H1 (cell line): ENCODE measurements at regions not wholly inside any gene's neighbourhood (a gene's known extent, or its start where the extent isn't known, plus 50 kb on each side); places are given as distances from the start of the nearest gene placed in this dataset.
A peak's percentile ranks its signal among the peaks of the same experiment; 100 is the strongest.

Source experiments
- CTCF ChIA-PET: fragments of 300-600 bp; sonication (Branson Sonifier 250); formaldehyde crosslinking; loops from one replicate; lab custom pipeline; 2021; ENCODE audit not compliant: partially characterized antibody; lab: Charles Lee
- POLR2A ChIA-PET: fragments of 300-600 bp; sonication (Branson Sonifier 250); formaldehyde crosslinking; loops from one replicate; lab custom pipeline; 2021; ENCODE audit warnings: inconsistent platforms; ENCODE audit not compliant: partially characterized antibody; lab: Charles Lee
- DNase-seq, 2 experiments: peaks; one replicate each; pipeline versions ENCODE4 v3.0.0 to v3.0.0-alpha.2; 2010 to 2022; ENCODE audit warnings: low spot score in 2 of 2, low read depth in 1 of 2, mixed read lengths in 1 of 2
- FAIRE-seq: peaks from 2 replicates; lab custom pipeline; 2011; peaks lifted over from hg19 to GRCh38; lab: Jason Lieb, UNC
- H2AFZ ChIP-seq: 2 replicates; pipeline ENCODE4 v1.8.1; 2012; ENCODE audit warnings: low read length, inconsistent platforms
- H2AK5ac ChIP-seq: 2 replicates; pipeline ENCODE4 v1.6.1; 2013; ENCODE audit warnings: low read depth, low read length
- H2BK120ac ChIP-seq: replicated peaks from 2 replicates; pipeline ENCODE3; 2013; ENCODE audit warnings: low read depth, low read length, inconsistent platforms
- H2BK12ac ChIP-seq: 2 replicates; pipeline ENCODE4 v1.6.1; 2013; ENCODE audit warnings: low read depth, low read length
- H2BK15ac ChIP-seq: 2 replicates; pipeline ENCODE4 v1.6.1; 2013; ENCODE audit warnings: low read length
- H2BK20ac ChIP-seq: 2 replicates; pipeline ENCODE4 v1.6.1; 2013; ENCODE audit warnings: low read length
- H2BK5ac ChIP-seq: 2 replicates; pipeline ENCODE4 v1.6.1; 2013; ENCODE audit warnings: low read depth, low read length
- H3K14ac ChIP-seq: 2 replicates; pipeline ENCODE4 v1.6.1; 2013; ENCODE audit warnings: inconsistent platforms; ENCODE audit not compliant: insufficient read length
- H3K18ac ChIP-seq: 2 replicates; pipeline ENCODE4 v1.6.1; 2013; ENCODE audit warnings: low read length; ENCODE audit errors: extremely low read depth
- H3K23ac ChIP-seq: 2 replicates; pipeline ENCODE4 v1.6.1; 2013; ENCODE audit warnings: inconsistent platforms; ENCODE audit not compliant: insufficient read length
- H3K23me2 ChIP-seq: 2 replicates; pipeline ENCODE4 v1.6.1; 2013; ENCODE audit warnings: low read depth, low read length
- H3K27ac ChIP-seq: 2 replicates; pipeline ENCODE4 v1.6.1; 2011; ENCODE audit warnings: low read depth, low read length, inconsistent platforms
- H3K27me3 ChIP-seq, 4 experiments: replicated peaks in 1 of 4; 1 replicate in 1 of 4; 2 replicates in 3 of 4; pipeline versions ENCODE4 v1.6.1 to v1.8.1; 2011 to 2013; ENCODE audit warnings: low read length in 3 of 4, mild to moderate bottlenecking in 3 of 4, inconsistent platforms in 2 of 4, mixed read lengths in 2 of 4, moderate library complexity in 1 of 4; ENCODE audit not compliant: control insufficient read depth in 3 of 4, insufficient read depth in 3 of 4; ENCODE audit errors: extremely low read depth in 1 of 4
- H3K36me3 ChIP-seq, 4 experiments: 2 replicates each; pipeline versions ENCODE4 v1.6.1 to v1.8.1; 2011 to 2013; ENCODE audit warnings: mild to moderate bottlenecking in 4 of 4, low read length in 3 of 4, moderate library complexity in 2 of 4, control low read depth in 1 of 4, inconsistent platforms in 1 of 4; ENCODE audit not compliant: insufficient read depth in 4 of 4, control insufficient read depth in 2 of 4
- H3K4ac ChIP-seq: replicated peaks from 2 replicates; pipeline ENCODE3; 2013; ENCODE audit warnings: low read length, low read depth, mixed read lengths, inconsistent platforms; ENCODE audit not compliant: insufficient read length
- H3K4me1 ChIP-seq, 4 experiments: replicated peaks in 1 of 4; 1 replicate in 1 of 4; 2 replicates in 3 of 4; pipeline versions ENCODE4 v1.6.1 to v1.8.1; 2011 to 2013; ENCODE audit warnings: low read length in 3 of 4, inconsistent platforms in 2 of 4, mixed read lengths in 1 of 4; ENCODE audit not compliant: insufficient read depth in 4 of 4, control insufficient read depth in 3 of 4
- H3K4me2 ChIP-seq, 2 experiments: 2 replicates each; pipeline versions ENCODE4 v1.6.1 to v1.8.1; 2011 to 2013; ENCODE audit warnings: low read depth in 2 of 2, low read length in 2 of 2, control low read depth in 1 of 2, inconsistent platforms in 1 of 2, mild to moderate bottlenecking in 1 of 2; ENCODE audit not compliant: insufficient read depth in 1 of 2
- H3K4me3 ChIP-seq, 4 experiments: fragments of 200-600, 300-600 bp in 1 of 4; sonication (generic), shearing (Covaris generic), sonication (Bioruptor Twin) in 1 of 4; 2 replicates each; pipeline versions ENCODE4 v1.5.1 to v1.8.1; 2011 to 2016; ENCODE audit warnings: low read length in 4 of 4, low read depth in 3 of 4, control low read depth in 2 of 4, inconsistent platforms in 2 of 4, mild to moderate bottlenecking in 2 of 4, mixed read lengths in 1 of 4, moderate library complexity in 1 of 4; ENCODE audit not compliant: insufficient read depth in 2 of 4; ENCODE audit errors: extremely low read depth in 1 of 4
- H3K56ac ChIP-seq: replicated peaks from 2 replicates; pipeline ENCODE3; 2013; ENCODE audit warnings: low read depth, mild to moderate bottlenecking, mixed read lengths, low read length, inconsistent platforms; ENCODE audit not compliant: insufficient read length
- H3K79me1 ChIP-seq: 2 replicates; pipeline ENCODE4 v1.6.1; 2013; ENCODE audit warnings: low read depth, low read length, control low read depth
- H3K79me2 ChIP-seq, 2 experiments: 2 replicates each; pipeline versions ENCODE4 v1.6.1 to v1.8.1; 2012 to 2013; ENCODE audit warnings: low read length in 2 of 2, mild to moderate bottlenecking in 2 of 2, inconsistent platforms in 1 of 2; ENCODE audit not compliant: insufficient read depth in 2 of 2, control insufficient read depth in 1 of 2
- H3K9ac ChIP-seq, 4 experiments: replicated peaks in 1 of 4; 1 replicate in 1 of 4; 2 replicates in 3 of 4; pipeline versions ENCODE4 v1.6.1 to v1.8.1; 2011 to 2013; ENCODE audit warnings: low read depth in 3 of 4, low read length in 3 of 4, control low read depth in 2 of 4, mild to moderate bottlenecking in 2 of 4, moderate library complexity in 2 of 4, inconsistent platforms in 1 of 4; ENCODE audit errors: extremely low read depth in 1 of 4
- H3K9me3 ChIP-seq, 2 experiments: 2 replicates each; pipeline versions ENCODE4 v1.6.1 to v1.8.1; 2012 to 2013; ENCODE audit warnings: mild to moderate bottlenecking in 2 of 2, moderate library complexity in 2 of 2, control low read depth in 1 of 2, inconsistent platforms in 1 of 2, low read depth in 1 of 2, low read length in 1 of 2, mixed read lengths in 1 of 2; ENCODE audit not compliant: insufficient read depth in 2 of 2
- H4K20me1 ChIP-seq, 2 experiments: replicated peaks in 1 of 2; 2 replicates each; pipeline versions ENCODE3 to v1.8.1; 2011 to 2013; ENCODE audit warnings: inconsistent platforms in 2 of 2, low read length in 2 of 2, mild to moderate bottlenecking in 1 of 2; ENCODE audit not compliant: insufficient read depth in 2 of 2, control insufficient read depth in 1 of 2
- H4K5ac ChIP-seq: 2 replicates; pipeline ENCODE4 v1.6.1; 2013; ENCODE audit warnings: low read length, low read depth, mixed read lengths, inconsistent platforms; ENCODE audit not compliant: insufficient read length
- H4K8ac ChIP-seq: 2 replicates; pipeline ENCODE4 v1.8.0; 2013; ENCODE audit warnings: mild to moderate bottlenecking, moderate library complexity, low read length, inconsistent platforms; ENCODE audit not compliant: insufficient read depth; ENCODE audit errors: extremely low read depth
- H4K91ac ChIP-seq: replicated peaks from 2 replicates; pipeline ENCODE3; 2013; ENCODE audit warnings: low read length, mixed read lengths, inconsistent platforms; ENCODE audit not compliant: insufficient read length
- FOSL1 ChIP-seq: IDR thresholded peaks from 2 replicates; pipeline ENCODE4 v1.6.1; 2011; ENCODE audit warnings: mild to moderate bottlenecking, low read depth, low read length, moderate library complexity; ENCODE audit not compliant: insufficient read depth
- HDAC6 ChIP-seq: IDR thresholded peaks from one replicate; pipeline ENCODE4 v1.7.1; 2012; ENCODE audit warnings: low read depth, mild to moderate bottlenecking, inconsistent platforms, low read length, moderate library complexity
- KDM4A ChIP-seq: IDR thresholded peaks from one replicate; pipeline ENCODE4 v1.7.1; 2012; ENCODE audit warnings: low read depth, mild to moderate bottlenecking, moderate library complexity, low read length, inconsistent platforms; ENCODE audit not compliant: severe bottlenecking
- RAD21 ChIP-seq, 2 experiments: IDR thresholded peaks in 1 of 2; conservative IDR thresholded peaks in 1 of 2; 2 replicates each; pipeline ENCODE4 v1.6.1; 2011; ENCODE audit warnings: low read depth in 2 of 2, low read length in 2 of 2, improper control_type of control experiment in 1 of 2, inconsistent platforms in 1 of 2, mild to moderate bottlenecking in 1 of 2, moderate library complexity in 1 of 2
- SP2 ChIP-seq: IDR thresholded peaks from 2 replicates; pipeline ENCODE4 v1.6.1; 2012; ENCODE audit warnings: mild to moderate bottlenecking, low read length, inconsistent platforms
- WGBS, 2 experiments: shearing (Covaris generic) in 1 of 2; methylation state at CpG; one replicate each; pipeline versions ENCODE4 v1.1.6 to v1.1.7; 2013 to 2015; ENCODE audit warnings: low lambda C conversion rate in 2 of 2, mixed read lengths in 2 of 2, inconsistent platforms in 1 of 2, low coverage in 1 of 2, missing lambda C conversion rate in 1 of 2; ENCODE audit not compliant: insufficient replicate concordance in 2 of 2, insufficient coverage in 1 of 2, insufficient read length in 1 of 2; ENCODE audit errors: extremely low coverage in 1 of 2, missing lambda C conversion rate in 1 of 2; 5-methylcytosine and 5-hydroxymethylcytosine counted together
- TF ChIP-seq, protein P1 (sequence below): IDR thresholded peaks from 2 replicates; pipeline ENCODE4 v1.6.1; 2012; ENCODE audit warnings: inconsistent platforms

DNA sequence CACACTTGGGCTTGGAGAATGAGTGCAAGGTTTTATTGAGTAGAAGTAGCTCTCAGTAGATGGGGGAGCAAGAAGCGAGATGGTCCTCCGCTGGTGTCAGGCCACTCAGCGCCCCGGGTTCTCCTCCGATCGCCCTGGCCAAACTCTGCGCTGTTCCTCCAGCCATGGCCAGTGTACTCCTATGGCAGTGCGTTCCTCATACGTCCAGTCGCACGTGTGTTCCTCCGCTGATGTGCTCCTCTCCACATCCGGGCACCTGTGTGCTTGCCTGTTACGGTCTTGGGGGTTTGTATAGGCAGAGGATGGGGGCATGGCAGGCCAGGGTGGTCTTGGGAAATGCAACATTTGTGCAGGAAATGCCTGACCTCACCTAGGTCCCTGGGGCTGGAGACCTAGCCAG, 1899.4 kb downstream of the PCDH9 start:
- Histone ChIP-seq H2BK12ac (no peak overlapping the region), H3K9ac (no peak overlapping the region), H3K36me3 (no peaks in the 10 kb centered on the region), H4K5ac (no peak overlapping the region), H2BK5ac (no peak overlapping the region), H3K9me3 (no peaks in the 10 kb centered on the region), H2BK15ac (no peak overlapping the region), H3K4me2 (no peak overlapping the region), H4K91ac (no peak overlapping the region), H3K4ac (no peak overlapping the region), H3K27ac (no peak overlapping the region), H3K14ac (no peak overlapping the region), H3K56ac (no peak overlapping the region), H3K79me2 (no peaks in the 10 kb centered on the region), H3K4me3 (no peak overlapping the region), H4K20me1 (no peaks in the 10 kb centered on the region), H2AFZ (peak overlapping the region; percentile 67; the same call in 1 of the 2 replicates), H3K79me1 (no peaks in the 10 kb centered on the region), H2BK20ac (no peak overlapping the region), H4K8ac (no peak overlapping the region), H3K23me2 (no peaks in the 10 kb centered on the region), H3K18ac (no peak overlapping the region), H3K23ac (no peak overlapping the region), H2BK120ac (no peak overlapping the region), H3K4me1 (no peaks in the 10 kb centered on the region), H2AK5ac (no peak overlapping the region), H3K27me3 (no peaks in the 10 kb centered on the region)
- FAIRE-seq: no peak
- TF ChIP-seq HDAC6 (no peak), KDM4A (no peak), SP2 (no peak), RAD21 (IDR thresholded peaks at IDR 0.05 in 1 of 2, conservative IDR thresholded peaks at IDR 0.05 in 1 of 2; ENCODE audit: low read depth in 2 of 2, low read length in 2 of 2) (no peak), FOSL1 (no peak)
- TF ChIP-seq, protein P1, sequence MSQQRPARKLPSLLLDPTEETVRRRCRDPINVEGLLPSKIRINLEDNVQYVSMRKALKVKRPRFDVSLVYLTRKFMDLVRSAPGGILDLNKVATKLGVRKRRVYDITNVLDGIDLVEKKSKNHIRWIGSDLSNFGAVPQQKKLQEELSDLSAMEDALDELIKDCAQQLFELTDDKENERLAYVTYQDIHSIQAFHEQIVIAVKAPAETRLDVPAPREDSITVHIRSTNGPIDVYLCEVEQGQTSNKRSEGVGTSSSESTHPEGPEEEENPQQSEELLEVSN: no peak
- ChIA-PET CTCF (no interaction called here), POLR2A (no interaction called here)
- WGBS, 2 experiments: 94% methylated on average over 14 of the region's 14 CpGs; no CpG with 5 or more reads in 1 of the 2 experiments
- no peak for DNase-seq
